ENCODE measurements at regions not wholly inside any gene's neighbourhood (a gene's known extent, or its start where the extent isn't known, plus 50 kb on each side); places are given as distances from the start of the nearest gene placed in this dataset.

GRCh38 chr2:37819186-37819585 lies 105.9 kb upstream of the RMDN2 start:
- DNase-seq (ENCODE audit: low read depth, low spot score) (no peak), ATAC-seq (no peak)
- H3K27me3 ChIP-seq (ENCODE audit: control insufficient read depth, insufficient read depth, low read length) = no peaks in the 10 kb centered on the region
- intact Hi-C loops (cut with micrococcal nuclease; ENCODE audit: unreplicated experiment) (no loop called here), in situ Hi-C loops (cut with HindIII; ENCODE audit: low pct_unique_long_range_greater_than_20kb, low sequenced_read_pairs) (no loop called here)
- no TSS peak for BruUV-seq (replicated peaks)
- no peaks in the 10 kb centered on the region for H3K36me3 ChIP-seq (ENCODE audit: control insufficient read depth, insufficient read depth, low read length)
- no peaks in the 10 kb centered on the region for H3K4me1 ChIP-seq (ENCODE audit: control insufficient read depth, insufficient read depth, low read length)
- CTCF ChIA-PET = no interaction called here
- no peak overlapping the region for H3K27ac ChIP-seq (ENCODE audit: low read length)
- TF ChIP-seq REST (IDR thresholded peaks at IDR 0.05; ENCODE audit: insufficient read depth in 1 of 2, low read depth in 2 of 2, low read length in 1 of 2) (no peak), SIN3A (IDR thresholded peaks at IDR 0.05; ENCODE audit: borderline replicate concordance, insufficient read depth, low read depth, low read length) (no peak), TCF7L2 (IDR thresholded peaks at IDR 0.05; ENCODE audit: low read depth, low read length) (no peak), POLR2AphosphoS5 (IDR thresholded peaks at IDR 0.05; ENCODE audit: low read depth, low read length) (no peak), CTCF (IDR thresholded peaks at IDR 0.05) (no peak)
- H3K9me3 ChIP-seq (ENCODE audit: control insufficient read depth, insufficient read depth, low read depth, low read length) = no peaks in the 10 kb centered on the region
- no peak overlapping the region for H3K4me3 ChIP-seq (ENCODE audit: low read depth in 2 of 2, low read length in 2 of 2)
- POLR2A ChIA-PET = interaction anchor here (0.7 kb wide), 1 partner anchor 36 kb away, joined by 3 read pairs; no protein-coding TSS in a partner anchor

- no peak for ATAC-seq
- in situ Hi-C loops (cut with HindIII; ENCODE audit: low pct_unique_long_range_greater_than_20kb, low sequenced_read_pairs) = no loop called here
- Histone ChIP-seq H3K36me3 (ENCODE audit: control insufficient read depth, insufficient read depth, low read length) (no peaks in the 10 kb centered on the region), H3K4me1 (ENCODE audit: control insufficient read depth, insufficient read depth, low read length) (no peaks in the 10 kb centered on the region), H3K27ac (ENCODE audit: low read length) (no peak overlapping the region), H3K4me3 (ENCODE audit: low read depth in 2 of 2, low read length in 2 of 2) (no peak overlapping the region), H3K9me3 (ENCODE audit: control insufficient read depth, insufficient read depth, low read depth, low read length) (no peaks in the 10 kb centered on the region), H3K27me3 (ENCODE audit: control insufficient read depth, insufficient read depth, low read length) (no peaks in the 10 kb centered on the region)
- CTCF ChIA-PET = no interaction called here
- POLR2A ChIA-PET = no interaction called here
- no TSS peak for BruUV-seq (replicated peaks)
- no peak for TF ChIP-seq TCF7L2 (IDR thresholded peaks at IDR 0.05; ENCODE audit: low read depth, low read length)
- no peak for TF ChIP-seq POLR2AphosphoS5 (IDR thresholded peaks at IDR 0.05; ENCODE audit: low read depth, low read length)
- TF ChIP-seq CTCF (IDR thresholded peaks at IDR 0.05) = no peak
- no peak for TF ChIP-seq SIN3A (IDR thresholded peaks at IDR 0.05; ENCODE audit: borderline replicate concordance, insufficient read depth, low read depth, low read length)
- no peak for TF ChIP-seq REST (IDR thresholded peaks at IDR 0.05; ENCODE audit: insufficient read depth in 1 of 2, low read depth in 2 of 2, low read length in 1 of 2)
- DNase-seq (ENCODE audit: low read depth, low spot score) = no peak
- intact Hi-C loops (cut with micrococcal nuclease; ENCODE audit: unreplicated experiment) = no loop called here
Measured at GRCh38 chr2:37820471-37820986, 104.6 kb upstream of the RMDN2 start.
